ENCODE measurements at regions not wholly inside any gene's neighbourhood (a gene's known extent, or its start where the extent isn't known, plus 50 kb on each side); places are given as distances from the start of the nearest gene placed in this dataset.

DNA sequence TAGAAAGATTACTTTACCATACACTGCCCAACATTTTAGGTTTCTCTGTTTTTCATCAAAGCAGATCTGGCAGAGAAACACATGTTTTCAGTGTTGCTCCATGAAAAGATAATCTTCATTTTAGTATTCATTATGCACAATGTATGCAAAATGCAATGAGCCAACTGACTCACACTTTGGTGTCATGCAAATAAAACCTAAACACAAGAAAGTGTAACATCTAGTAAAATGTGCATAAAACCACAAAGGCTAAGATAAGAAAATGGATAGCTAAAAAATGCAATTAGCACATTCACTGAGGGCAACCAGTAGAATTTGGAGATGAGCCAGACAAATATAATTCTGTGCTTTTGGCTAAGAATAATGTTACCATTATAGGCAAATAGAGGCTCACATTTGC is 203.5 kb upstream of the UBE2E3 start:
- TF ChIP-seq, protein P1, sequence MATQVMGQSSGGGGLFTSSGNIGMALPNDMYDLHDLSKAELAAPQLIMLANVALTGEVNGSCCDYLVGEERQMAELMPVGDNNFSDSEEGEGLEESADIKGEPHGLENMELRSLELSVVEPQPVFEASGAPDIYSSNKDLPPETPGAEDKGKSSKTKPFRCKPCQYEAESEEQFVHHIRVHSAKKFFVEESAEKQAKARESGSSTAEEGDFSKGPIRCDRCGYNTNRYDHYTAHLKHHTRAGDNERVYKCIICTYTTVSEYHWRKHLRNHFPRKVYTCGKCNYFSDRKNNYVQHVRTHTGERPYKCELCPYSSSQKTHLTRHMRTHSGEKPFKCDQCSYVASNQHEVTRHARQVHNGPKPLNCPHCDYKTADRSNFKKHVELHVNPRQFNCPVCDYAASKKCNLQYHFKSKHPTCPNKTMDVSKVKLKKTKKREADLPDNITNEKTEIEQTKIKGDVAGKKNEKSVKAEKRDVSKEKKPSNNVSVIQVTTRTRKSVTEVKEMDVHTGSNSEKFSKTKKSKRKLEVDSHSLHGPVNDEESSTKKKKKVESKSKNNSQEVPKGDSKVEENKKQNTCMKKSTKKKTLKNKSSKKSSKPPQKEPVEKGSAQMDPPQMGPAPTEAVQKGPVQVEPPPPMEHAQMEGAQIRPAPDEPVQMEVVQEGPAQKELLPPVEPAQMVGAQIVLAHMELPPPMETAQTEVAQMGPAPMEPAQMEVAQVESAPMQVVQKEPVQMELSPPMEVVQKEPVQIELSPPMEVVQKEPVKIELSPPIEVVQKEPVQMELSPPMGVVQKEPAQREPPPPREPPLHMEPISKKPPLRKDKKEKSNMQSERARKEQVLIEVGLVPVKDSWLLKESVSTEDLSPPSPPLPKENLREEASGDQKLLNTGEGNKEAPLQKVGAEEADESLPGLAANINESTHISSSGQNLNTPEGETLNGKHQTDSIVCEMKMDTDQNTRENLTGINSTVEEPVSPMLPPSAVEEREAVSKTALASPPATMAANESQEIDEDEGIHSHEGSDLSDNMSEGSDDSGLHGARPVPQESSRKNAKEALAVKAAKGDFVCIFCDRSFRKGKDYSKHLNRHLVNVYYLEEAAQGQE (IDR thresholded peaks at IDR 0.05; ENCODE audit: insufficient read depth in 1 of 2, low read depth in 2 of 2, low read length in 2 of 2) = no peak
- TF ChIP-seq FOXP2 (optimal IDR thresholded peaks at IDR 0.05; ENCODE audit: borderline replicate concordance, extremely low read depth, extremely low read length, insufficient read depth) = no peak
- no peak for TF ChIP-seq TAF1 (IDR thresholded peaks at IDR 0.05; ENCODE audit: borderline replicate concordance, insufficient read depth, low read length)
- no peak for TF ChIP-seq POLR2AphosphoS5 (IDR thresholded peaks at IDR 0.05; ENCODE audit: low read depth, low read length)
- no peak for TF ChIP-seq SIN3A (IDR thresholded peaks at IDR 0.05; ENCODE audit: borderline replicate concordance, insufficient read depth, low read length)

DNA sequence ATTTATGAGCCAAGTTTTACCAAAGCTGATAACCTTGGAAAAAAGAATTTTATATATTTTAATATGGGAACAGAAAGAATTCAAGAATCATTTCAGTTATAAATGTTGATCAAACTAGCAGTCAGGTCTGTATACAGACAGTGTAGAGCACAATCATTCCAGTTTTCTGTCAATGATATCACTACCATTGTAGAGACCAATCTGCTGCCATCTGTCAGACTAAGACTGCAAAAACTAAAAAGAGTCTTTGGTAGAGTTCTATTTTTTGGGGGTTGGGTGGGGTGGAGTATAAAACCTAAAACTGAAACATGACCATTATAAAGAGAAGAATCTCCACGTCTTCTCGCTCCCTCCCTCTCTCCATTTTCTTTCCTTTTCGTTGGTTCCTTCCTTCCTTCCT is 204.7 kb upstream of the UBE2E3 start:
- TF ChIP-seq FOXP2 (optimal IDR thresholded peaks at IDR 0.05; ENCODE audit: borderline replicate concordance, extremely low read depth, extremely low read length, insufficient read depth) (no peak), TAF1 (IDR thresholded peaks at IDR 0.05; ENCODE audit: borderline replicate concordance, insufficient read depth, low read length) (no peak), SIN3A (IDR thresholded peaks at IDR 0.05; ENCODE audit: borderline replicate concordance, insufficient read depth, low read length) (no peak), POLR2AphosphoS5 (IDR thresholded peaks at IDR 0.05; ENCODE audit: low read depth, low read length) (no peak)
- TF ChIP-seq, protein P1 (IDR thresholded peaks at IDR 0.05; ENCODE audit: insufficient read depth in 1 of 2, low read depth in 2 of 2, low read length in 2 of 2) = no peak

DNA sequence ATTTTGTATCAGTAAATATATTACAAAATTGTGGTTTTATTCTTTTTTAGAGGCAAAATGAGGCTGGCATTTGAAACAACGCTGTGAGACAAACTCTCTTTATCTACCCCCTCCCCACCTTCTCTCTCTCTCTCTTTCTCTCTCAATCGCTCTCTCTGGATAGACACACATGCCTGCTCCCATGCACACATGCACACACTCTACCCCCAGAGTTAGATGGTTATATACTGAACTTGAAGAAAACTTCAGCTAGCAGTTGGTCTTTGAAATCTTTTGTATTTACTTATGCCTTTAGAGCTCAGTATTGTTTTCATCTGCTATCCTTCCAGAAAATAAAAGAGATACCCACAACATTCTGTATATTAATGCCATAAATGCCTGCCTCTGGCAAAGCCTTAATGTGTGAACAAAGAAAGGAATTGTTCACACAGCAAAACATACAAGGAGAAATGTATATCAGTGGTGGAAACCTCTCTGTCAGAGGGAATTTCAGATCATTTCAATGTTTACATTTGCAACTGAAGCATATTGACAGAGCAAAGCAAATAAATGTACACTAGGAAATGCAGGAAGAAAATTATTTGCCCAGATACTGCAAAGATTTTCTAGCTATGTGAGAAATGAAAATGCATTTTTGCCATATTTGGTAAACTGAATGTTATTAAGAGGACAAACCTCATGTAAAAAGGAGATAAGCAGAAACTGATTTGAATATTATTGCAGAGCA is 217.0 kb upstream of the UBE2E3 start:
- TF ChIP-seq, protein P1 (IDR thresholded peaks at IDR 0.05; ENCODE audit: insufficient read depth in 1 of 2, low read depth in 2 of 2, low read length in 2 of 2) = no peak
- TF ChIP-seq FOXP2 (optimal IDR thresholded peaks at IDR 0.05; ENCODE audit: borderline replicate concordance, extremely low read depth, extremely low read length, insufficient read depth) (no peak), POLR2AphosphoS5 (IDR thresholded peaks at IDR 0.05; ENCODE audit: low read depth, low read length) (no peak), SIN3A (IDR thresholded peaks at IDR 0.05; ENCODE audit: borderline replicate concordance, insufficient read depth, low read length) (no peak), TAF1 (IDR thresholded peaks at IDR 0.05; ENCODE audit: borderline replicate concordance, insufficient read depth, low read length) (no peak)

DNA sequence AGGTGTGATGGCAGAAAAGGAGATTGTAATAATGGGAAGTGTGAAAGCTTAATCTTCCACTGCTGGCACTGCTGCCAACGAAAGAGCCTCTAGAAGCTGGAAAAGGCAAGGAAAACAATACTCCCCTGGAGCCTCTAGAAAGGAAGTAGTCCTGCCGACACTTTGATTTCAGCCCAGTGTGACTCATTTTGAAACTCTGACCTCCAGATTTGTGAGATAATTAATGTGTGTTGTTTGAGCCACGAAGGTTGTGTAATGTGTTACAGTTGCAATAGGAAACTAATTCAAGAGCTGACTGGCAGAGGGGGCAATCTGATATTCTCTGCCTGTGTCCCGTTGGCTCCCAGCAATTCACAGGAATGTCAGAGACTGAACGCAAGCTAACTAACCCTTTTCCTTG is 219.2 kb upstream of the UBE2E3 start:
- no peak for TF ChIP-seq SIN3A (IDR thresholded peaks at IDR 0.05; ENCODE audit: borderline replicate concordance, insufficient read depth, low read length)
- TF ChIP-seq, protein P1 (IDR thresholded peaks at IDR 0.05; ENCODE audit: insufficient read depth in 1 of 2, low read depth in 2 of 2, low read length in 2 of 2) = peak in 1 of 2 experiments; percentile 59; a peak in 1 of 4 replicates

DNA sequence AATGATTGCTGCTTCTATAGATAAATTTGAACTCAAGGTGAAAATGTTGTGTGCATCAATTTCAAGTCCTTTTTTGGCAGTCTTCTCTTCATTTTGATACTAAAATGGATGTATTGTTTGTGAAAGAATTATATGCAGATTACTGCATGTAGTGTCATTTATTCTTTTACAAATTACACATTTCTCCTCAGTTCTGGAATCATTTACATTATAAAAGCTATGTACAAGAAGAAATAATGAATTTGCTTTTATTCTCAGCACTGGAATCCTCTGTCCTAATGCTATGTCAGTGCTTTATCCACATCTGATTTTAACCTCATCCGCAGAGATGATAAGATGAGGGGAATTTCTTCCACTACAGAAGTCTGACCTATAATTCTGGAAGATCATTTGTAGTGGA is 220.8 kb upstream of the UBE2E3 start:
- TF ChIP-seq FOXP2 (optimal IDR thresholded peaks at IDR 0.05; ENCODE audit: borderline replicate concordance, extremely low read depth, extremely low read length, insufficient read depth) = no peak
- TF ChIP-seq TAF1 (IDR thresholded peaks at IDR 0.05; ENCODE audit: borderline replicate concordance, insufficient read depth, low read length) = no peak
- TF ChIP-seq SIN3A (IDR thresholded peaks at IDR 0.05; ENCODE audit: borderline replicate concordance, insufficient read depth, low read length) = no peak
- TF ChIP-seq POLR2AphosphoS5 (IDR thresholded peaks at IDR 0.05; ENCODE audit: low read depth, low read length) = no peak
- TF ChIP-seq, protein P1 (IDR thresholded peaks at IDR 0.05; ENCODE audit: insufficient read depth in 1 of 2, low read depth in 2 of 2, low read length in 2 of 2) = no peak
